ENCODE measurements at regions not wholly inside any gene's neighbourhood (a gene's known extent, or its start where the extent isn't known, plus 50 kb on each side); places are given as distances from the start of the nearest gene placed in this dataset.

DNA sequence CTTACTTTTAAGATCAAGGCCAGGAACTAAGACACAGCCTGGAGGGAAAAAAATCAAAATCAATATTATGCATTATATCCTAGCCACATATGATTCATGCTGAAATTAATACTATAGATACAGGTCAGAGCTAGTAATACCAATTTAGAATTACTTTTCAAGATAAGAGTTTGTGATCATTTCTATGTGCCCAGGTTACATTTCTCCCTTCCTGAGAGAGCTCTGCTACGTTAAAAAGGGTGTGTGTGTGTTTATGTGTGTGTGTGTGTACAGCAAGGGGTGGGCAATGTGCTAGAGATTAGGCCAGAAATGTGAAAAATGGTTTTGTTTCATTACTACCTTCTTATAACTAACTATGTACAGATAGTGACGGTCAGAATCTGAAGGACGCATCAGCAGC, 223.9 kb upstream of the FLRT2 start:
- ATAC-seq (no peak), DNase-seq (ENCODE audit: low spot score) (no peak)
- H2AFZ ChIP-seq = no peak overlapping the region
- no peaks in the 10 kb centered on the region for H3K79me2 ChIP-seq (replicated peaks; ENCODE audit: insufficient read depth)
- H3K4me3 ChIP-seq = no peak overlapping the region
- no peaks in the 10 kb centered on the region for H3F3A ChIP-seq (replicated peaks; ENCODE audit: low read depth)
- no peaks in the 10 kb centered on the region for H3K36me3 ChIP-seq (ENCODE audit: insufficient read depth)
- no peak for TF ChIP-seq CREB1 (CRISPR knock-in tag; IDR thresholded peaks at IDR 0.05; ENCODE audit: low read depth)
- no peak for TF ChIP-seq STAT1 (IDR thresholded peaks at IDR 0.05; ENCODE audit: unreplicated experiment)
- TF ChIP-seq, protein P1, sequence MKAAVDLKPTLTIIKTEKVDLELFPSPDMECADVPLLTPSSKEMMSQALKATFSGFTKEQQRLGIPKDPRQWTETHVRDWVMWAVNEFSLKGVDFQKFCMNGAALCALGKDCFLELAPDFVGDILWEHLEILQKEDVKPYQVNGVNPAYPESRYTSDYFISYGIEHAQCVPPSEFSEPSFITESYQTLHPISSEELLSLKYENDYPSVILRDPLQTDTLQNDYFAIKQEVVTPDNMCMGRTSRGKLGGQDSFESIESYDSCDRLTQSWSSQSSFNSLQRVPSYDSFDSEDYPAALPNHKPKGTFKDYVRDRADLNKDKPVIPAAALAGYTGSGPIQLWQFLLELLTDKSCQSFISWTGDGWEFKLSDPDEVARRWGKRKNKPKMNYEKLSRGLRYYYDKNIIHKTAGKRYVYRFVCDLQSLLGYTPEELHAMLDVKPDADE (IDR thresholded peaks at IDR 0.05) = no peak
- H3K4me1 ChIP-seq (ENCODE audit: insufficient read depth) = no peaks in the 10 kb centered on the region
- peaks cover 2% of the 10 kb centered on the region for H3K27me3 Mint-ChIP-seq (ENCODE audit: insufficient read depth, low read depth, poor library complexity)
- peaks cover 9% of the 10 kb centered on the region for H3K4me1 Mint-ChIP-seq
- H3K4me2 ChIP-seq = no peak overlapping the region
- H3K9me2 ChIP-seq (ENCODE audit: insufficient read depth) = no peaks in the 10 kb centered on the region; the same call in 1 of the 2 replicates
- H4K20me1 ChIP-seq (replicated peaks; ENCODE audit: insufficient read depth) = no peaks in the 10 kb centered on the region
- no peaks in the 10 kb centered on the region for H3K9me3 Mint-ChIP-seq
- H3K27ac Mint-ChIP-seq = no peak overlapping the region
- H3K27me3 ChIP-seq (ENCODE audit: insufficient read depth) = no peaks in the 10 kb centered on the region
- no peaks in the 10 kb centered on the region; the same call in 2 of the 3 replicates for H3K36me3 Mint-ChIP-seq (ENCODE audit: low read depth)
- H3K4me3 Mint-ChIP-seq = no peak overlapping the region
- H3K27ac ChIP-seq (ENCODE audit: low read depth) = no peak overlapping the region

DNA sequence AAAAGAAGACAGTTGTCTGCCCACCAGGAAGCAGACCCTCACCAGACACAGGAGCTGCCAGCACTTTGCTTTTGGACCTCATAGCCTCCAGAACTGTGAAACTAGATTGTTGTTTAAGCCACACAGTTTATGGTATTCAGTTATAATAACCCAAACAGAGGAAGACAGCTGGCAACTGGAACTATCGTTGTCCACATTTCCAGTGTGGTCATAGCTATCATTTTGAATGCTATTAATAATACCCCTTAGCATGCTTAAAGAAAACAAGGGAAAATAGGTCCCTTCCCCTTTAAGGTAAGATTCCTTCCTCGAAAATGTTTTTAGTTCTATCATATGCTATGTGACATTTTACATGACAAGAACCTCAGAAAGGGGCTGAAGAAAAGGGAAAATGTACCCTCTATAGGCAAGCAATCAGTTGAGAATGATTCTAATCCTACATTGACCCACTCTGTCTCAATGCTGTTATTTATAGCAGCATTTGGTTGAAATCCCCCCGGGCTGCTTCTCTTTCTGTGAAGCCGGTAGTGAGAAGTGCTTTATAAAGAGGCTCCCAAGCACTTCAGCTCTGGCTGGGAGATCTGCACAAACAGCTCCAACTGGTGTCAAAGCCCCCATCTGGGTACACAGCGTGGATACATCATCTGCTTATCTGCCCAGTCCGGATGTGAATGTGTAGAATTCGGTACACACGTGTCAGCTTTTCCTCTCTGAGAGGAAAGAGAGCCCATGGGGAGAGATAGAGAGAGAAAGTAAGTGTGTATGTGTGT, 221.2 kb upstream of the FLRT2 start:
- H3K4me3 Mint-ChIP-seq = no peak overlapping the region
- H3K9me2 ChIP-seq (ENCODE audit: insufficient read depth) = no peaks in the 10 kb centered on the region; the same call in 1 of the 2 replicates
- H4K20me1 ChIP-seq (replicated peaks; ENCODE audit: insufficient read depth) = no peaks in the 10 kb centered on the region
- no peaks in the 10 kb centered on the region for H3K36me3 ChIP-seq (ENCODE audit: insufficient read depth)
- H3K27me3 ChIP-seq (ENCODE audit: insufficient read depth) = no peaks in the 10 kb centered on the region
- 0 out of 2 replicates have a peak, but pooled peaks cover 3% of the 10 kb centered on the region for H3K4me1 ChIP-seq (ENCODE audit: insufficient read depth)
- H3K27me3 Mint-ChIP-seq (ENCODE audit: insufficient read depth, low read depth, poor library complexity) = no peaks in the 10 kb centered on the region
- H3K4me3 ChIP-seq = no peak overlapping the region
- no peak for DNase-seq (ENCODE audit: low spot score)
- H3K4me1 Mint-ChIP-seq = peaks cover 15% of the 10 kb centered on the region
- H3K4me2 ChIP-seq = no peak overlapping the region
- H3K9me3 Mint-ChIP-seq = no peaks in the 10 kb centered on the region
- peak overlapping the region; percentile 39; the same call in 1 of the 2 replicates for H2AFZ ChIP-seq
- no peaks in the 10 kb centered on the region for H3K79me2 ChIP-seq (replicated peaks; ENCODE audit: insufficient read depth)
- H3K36me3 Mint-ChIP-seq (ENCODE audit: low read depth) = no peaks in the 10 kb centered on the region; the same call in 2 of the 3 replicates
- H3K27ac Mint-ChIP-seq = no peak overlapping the region
- no peak for ATAC-seq
- no peak overlapping the region for H3K27ac ChIP-seq (ENCODE audit: low read depth)
- H3F3A ChIP-seq (replicated peaks; ENCODE audit: low read depth) = no peaks in the 10 kb centered on the region
- TF ChIP-seq, protein P2, sequence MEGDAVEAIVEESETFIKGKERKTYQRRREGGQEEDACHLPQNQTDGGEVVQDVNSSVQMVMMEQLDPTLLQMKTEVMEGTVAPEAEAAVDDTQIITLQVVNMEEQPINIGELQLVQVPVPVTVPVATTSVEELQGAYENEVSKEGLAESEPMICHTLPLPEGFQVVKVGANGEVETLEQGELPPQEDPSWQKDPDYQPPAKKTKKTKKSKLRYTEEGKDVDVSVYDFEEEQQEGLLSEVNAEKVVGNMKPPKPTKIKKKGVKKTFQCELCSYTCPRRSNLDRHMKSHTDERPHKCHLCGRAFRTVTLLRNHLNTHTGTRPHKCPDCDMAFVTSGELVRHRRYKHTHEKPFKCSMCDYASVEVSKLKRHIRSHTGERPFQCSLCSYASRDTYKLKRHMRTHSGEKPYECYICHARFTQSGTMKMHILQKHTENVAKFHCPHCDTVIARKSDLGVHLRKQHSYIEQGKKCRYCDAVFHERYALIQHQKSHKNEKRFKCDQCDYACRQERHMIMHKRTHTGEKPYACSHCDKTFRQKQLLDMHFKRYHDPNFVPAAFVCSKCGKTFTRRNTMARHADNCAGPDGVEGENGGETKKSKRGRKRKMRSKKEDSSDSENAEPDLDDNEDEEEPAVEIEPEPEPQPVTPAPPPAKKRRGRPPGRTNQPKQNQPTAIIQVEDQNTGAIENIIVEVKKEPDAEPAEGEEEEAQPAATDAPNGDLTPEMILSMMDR (conservative IDR thresholded peaks at IDR 0.05; ENCODE audit: low read depth in 2 of 2) = no peak
- TF ChIP-seq EZH2 (IDR thresholded peaks at IDR 0.05; ENCODE audit: low read depth, unreplicated experiment) (no peak), EZH2phosphoT487 (IDR thresholded peaks at IDR 0.05; ENCODE audit: unreplicated experiment) (no peak), JUNB (IDR thresholded peaks at IDR 0.05; ENCODE audit: unreplicated experiment) (no peak), ZNF114 (CRISPR knock-in tag; IDR thresholded peaks at IDR 0.05) (no peak), STAT1 (IDR thresholded peaks at IDR 0.05; ENCODE audit: unreplicated experiment) (no peak), NANOG (IDR thresholded peaks at IDR 0.05; ENCODE audit: borderline replicate concordance) (no peak), ZNF331 (CRISPR knock-in tag; IDR thresholded peaks at IDR 0.05; ENCODE audit: low read depth) (no peak), POLR2AphosphoS5 (IDR thresholded peaks at IDR 0.05; ENCODE audit: low read depth) (no peak), CREB1 (CRISPR knock-in tag; IDR thresholded peaks at IDR 0.05; ENCODE audit: low read depth) (no peak)
- TF ChIP-seq, protein P1 (IDR thresholded peaks at IDR 0.05) = no peak
- TF ChIP-seq, protein P3, sequence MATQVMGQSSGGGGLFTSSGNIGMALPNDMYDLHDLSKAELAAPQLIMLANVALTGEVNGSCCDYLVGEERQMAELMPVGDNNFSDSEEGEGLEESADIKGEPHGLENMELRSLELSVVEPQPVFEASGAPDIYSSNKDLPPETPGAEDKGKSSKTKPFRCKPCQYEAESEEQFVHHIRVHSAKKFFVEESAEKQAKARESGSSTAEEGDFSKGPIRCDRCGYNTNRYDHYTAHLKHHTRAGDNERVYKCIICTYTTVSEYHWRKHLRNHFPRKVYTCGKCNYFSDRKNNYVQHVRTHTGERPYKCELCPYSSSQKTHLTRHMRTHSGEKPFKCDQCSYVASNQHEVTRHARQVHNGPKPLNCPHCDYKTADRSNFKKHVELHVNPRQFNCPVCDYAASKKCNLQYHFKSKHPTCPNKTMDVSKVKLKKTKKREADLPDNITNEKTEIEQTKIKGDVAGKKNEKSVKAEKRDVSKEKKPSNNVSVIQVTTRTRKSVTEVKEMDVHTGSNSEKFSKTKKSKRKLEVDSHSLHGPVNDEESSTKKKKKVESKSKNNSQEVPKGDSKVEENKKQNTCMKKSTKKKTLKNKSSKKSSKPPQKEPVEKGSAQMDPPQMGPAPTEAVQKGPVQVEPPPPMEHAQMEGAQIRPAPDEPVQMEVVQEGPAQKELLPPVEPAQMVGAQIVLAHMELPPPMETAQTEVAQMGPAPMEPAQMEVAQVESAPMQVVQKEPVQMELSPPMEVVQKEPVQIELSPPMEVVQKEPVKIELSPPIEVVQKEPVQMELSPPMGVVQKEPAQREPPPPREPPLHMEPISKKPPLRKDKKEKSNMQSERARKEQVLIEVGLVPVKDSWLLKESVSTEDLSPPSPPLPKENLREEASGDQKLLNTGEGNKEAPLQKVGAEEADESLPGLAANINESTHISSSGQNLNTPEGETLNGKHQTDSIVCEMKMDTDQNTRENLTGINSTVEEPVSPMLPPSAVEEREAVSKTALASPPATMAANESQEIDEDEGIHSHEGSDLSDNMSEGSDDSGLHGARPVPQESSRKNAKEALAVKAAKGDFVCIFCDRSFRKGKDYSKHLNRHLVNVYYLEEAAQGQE (IDR thresholded peaks at IDR 0.05; ENCODE audit: unreplicated experiment) = no peak

Measured in GM23338 (cell line).